ENCODE measurements at regions not wholly inside any gene's neighbourhood (a gene's known extent, or its start where the extent isn't known, plus 50 kb on each side); places are given as distances from the start of the nearest gene placed in this dataset.

GRCh38 chr2:19300961-19301360, 57.5 kb downstream of the OSR1 start:
- H3K4me3 ChIP-seq (ENCODE audit: low read depth, low read length): no peak overlapping the region
- TF ChIP-seq CTCF (IDR thresholded peaks at IDR 0.05; ENCODE audit: low read depth, low read length): no peak

GRCh38 chr2:19299522-19299921, 58.9 kb downstream of the OSR1 start:
- no peak overlapping the region for H3K4me3 ChIP-seq (ENCODE audit: low read depth, low read length)
- TF ChIP-seq CTCF (IDR thresholded peaks at IDR 0.05; ENCODE audit: low read depth, low read length): no peak

GRCh38 chr2:19299032-19299431, 59.4 kb downstream of the OSR1 start:
- no peak for TF ChIP-seq CTCF (IDR thresholded peaks at IDR 0.05; ENCODE audit: low read depth, low read length)
- H3K4me3 ChIP-seq (ENCODE audit: low read depth, low read length): no peak overlapping the region

GRCh38 chr2:19297716-19298115, 60.7 kb downstream of the OSR1 start:
- H3K4me3 ChIP-seq (ENCODE audit: low read depth, low read length): no peak overlapping the region
- no peak for TF ChIP-seq CTCF (IDR thresholded peaks at IDR 0.05; ENCODE audit: low read depth, low read length)

GRCh38 chr2:19295998-19296502, 62.4 kb downstream of the OSR1 start:
- H3K4me3 ChIP-seq (ENCODE audit: low read depth, low read length): no peak overlapping the region
- no peak for TF ChIP-seq CTCF (IDR thresholded peaks at IDR 0.05; ENCODE audit: low read depth, low read length)

- TF ChIP-seq CTCF (IDR thresholded peaks at IDR 0.05; ENCODE audit: low read depth, low read length): no peak
- no peak overlapping the region for H3K4me3 ChIP-seq (ENCODE audit: low read depth, low read length)
Measured at GRCh38 chr2:19292007-19292406, 66.4 kb downstream of the OSR1 start.

- no peak for TF ChIP-seq CTCF (IDR thresholded peaks at IDR 0.05; ENCODE audit: low read depth, low read length)
- H3K4me3 ChIP-seq (ENCODE audit: low read depth, low read length): no peak overlapping the region
Measured at GRCh38 chr2:19288291-19288690, 70.1 kb downstream of the OSR1 start.
